ENCODE measurements at regions not wholly inside any gene's neighbourhood (a gene's known extent, or its start where the extent isn't known, plus 50 kb on each side); places are given as distances from the start of the nearest gene placed in this dataset.

DNA sequence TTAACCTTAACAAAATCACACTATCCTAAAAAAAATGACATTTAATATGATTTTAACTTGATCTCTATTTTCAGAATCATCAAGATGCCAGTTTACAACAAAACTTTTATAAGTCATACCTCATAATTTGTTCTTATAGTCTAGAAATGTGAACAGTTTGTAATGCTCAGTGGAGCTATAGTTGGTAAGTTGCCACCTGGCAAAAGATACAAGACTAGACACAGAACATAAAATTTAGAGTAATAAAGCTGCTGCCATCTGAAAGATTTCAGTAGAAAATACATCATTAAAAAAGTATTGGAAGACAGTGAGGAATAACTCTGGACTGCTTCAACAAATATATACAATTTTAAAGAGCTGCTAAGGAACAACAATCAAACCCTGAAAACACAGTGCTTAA lies 233.8 kb downstream of the GABRG2 start:
- ChIA-PET POLR2A (no interaction called here), CTCF (no interaction called here)

DNA sequence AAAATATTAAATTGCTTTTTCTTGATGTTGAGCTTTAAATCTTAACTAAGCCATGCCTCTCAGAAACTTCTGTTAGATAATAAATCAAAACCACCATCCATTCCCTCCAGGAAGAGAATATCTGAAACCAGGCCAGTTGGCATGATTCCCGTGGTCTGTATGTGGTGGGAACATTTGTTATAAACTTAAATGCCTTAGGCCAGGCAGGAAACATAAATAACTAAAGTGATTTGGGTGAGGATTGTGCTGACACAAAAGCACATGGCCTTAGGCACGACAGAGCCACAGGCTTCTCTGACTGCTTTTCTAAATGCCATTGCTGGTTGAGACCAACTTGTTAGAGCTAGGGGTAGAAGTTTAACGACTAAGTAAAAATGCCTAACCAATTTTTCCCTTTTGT lies 255.9 kb downstream of the GABRG2 start:
- POLR2A ChIA-PET, result no interaction called here
- CTCF ChIA-PET, result no interaction called here

DNA sequence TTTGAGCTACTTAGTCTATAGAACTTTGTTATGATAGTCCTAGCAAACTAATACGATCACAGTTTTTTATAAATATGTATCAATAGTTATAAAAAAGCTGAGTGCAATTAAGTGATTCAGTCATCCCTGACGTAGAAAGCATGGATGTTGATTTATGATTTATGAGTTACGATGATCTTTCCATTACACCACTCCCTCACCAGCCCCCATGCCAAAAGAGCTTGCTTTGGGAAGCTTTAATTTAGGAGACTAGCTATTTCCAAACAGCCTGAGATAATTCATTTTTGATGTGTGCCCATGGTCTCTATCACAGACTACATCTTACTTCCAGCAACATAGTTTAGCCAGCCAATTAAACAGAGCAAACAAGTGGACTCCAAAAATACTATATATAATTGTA lies 256.8 kb downstream of the GABRG2 start:
- ChIA-PET POLR2A (no interaction called here), CTCF (no interaction called here)

DNA sequence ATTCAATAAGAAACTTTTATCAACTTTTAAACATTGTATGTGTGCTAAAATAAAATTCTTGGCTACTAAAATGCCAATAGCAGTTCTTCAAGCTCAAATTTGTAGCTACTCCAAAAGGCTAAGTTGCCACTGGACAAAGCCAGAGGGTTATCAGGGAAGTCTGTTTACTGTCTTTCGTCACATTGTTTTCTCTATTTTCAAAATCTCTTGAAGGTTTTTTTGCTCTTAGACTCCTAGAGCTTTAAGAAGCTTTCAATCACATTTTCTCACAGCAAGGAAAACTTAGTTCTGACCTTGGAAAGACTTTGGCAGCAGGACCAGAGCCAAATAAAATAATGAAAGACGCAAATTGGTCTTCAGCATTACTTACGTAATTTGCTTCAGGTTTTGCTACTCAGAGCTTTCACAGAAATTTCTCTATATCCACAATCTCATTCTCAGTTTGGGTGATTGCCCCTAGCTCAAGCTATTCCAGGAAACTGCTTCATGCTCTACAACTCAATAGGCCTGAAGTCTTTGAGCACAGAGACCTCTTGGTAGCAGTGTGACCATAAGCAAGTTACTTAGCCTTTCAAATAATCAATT lies 257.7 kb downstream of the GABRG2 start:
- ChIA-PET CTCF (no interaction called here), POLR2A (no interaction called here)

DNA sequence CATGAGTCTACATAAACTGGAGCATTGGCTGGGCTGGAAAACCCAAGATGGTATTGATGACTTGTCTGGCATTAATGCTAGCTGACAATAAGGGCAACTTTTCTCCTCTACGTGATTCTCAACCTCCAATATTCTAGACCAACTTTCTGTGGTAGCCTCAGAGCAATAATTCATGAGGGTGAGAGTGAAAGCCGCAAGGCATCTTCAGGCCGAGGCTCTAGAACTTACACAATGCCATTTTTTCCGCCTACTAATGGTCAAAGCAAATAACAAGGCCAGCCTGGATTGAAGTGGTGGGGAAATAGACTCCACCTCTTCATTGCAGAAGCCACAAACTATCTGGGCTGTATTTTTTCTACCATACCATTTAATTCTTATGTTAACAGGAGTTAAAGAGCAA lies 267.4 kb downstream of the GABRG2 start:
- ChIA-PET POLR2A (no interaction called here), CTCF (no interaction called here)

DNA sequence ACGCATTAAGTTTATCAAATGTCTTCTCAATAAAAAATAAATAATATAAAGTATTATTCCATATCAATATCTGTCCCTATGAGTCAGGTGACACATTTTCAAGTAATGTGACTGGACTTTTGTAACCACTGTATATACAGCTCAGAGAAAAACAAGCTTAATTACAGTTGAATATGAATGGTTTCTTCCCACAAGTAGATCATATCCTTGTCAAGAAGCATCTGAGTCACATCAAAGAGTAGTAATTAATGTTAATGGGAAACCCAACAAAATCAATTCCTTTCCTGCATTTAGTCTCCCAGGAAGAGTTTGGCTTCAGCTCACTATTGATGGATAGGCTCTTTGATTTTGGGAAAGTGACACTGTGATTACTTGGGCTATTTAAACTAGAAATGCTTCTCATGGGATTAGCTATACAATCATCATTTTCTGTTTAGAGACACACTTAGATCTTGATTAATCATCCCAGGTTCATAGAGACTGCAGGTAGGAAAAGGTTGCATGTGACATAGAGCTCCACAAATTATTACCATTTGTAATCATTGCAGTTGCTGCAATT lies 292.9 kb downstream of the GABRG2 start:
- POLR2A ChIA-PET, result no interaction called here
- CTCF ChIA-PET, result no interaction called here

DNA sequence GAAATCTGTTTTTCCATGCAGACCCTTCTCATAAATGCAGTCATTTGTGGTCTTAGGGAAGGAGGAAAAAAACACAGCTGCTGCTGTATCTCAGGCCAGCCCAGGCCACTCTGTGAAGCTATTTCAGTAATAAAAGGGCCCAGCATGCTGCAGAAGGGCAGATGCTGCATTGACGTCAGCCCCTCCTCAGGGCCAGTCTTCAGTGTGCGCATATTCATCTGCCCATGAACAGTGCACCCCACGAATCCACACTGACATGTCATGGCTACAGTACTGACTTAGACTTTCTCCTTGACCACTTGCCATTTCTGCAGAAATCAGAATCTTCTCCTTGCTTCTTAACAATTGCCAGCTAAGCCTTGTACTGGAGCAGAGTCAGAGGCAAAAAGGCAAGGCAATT lies 304.7 kb downstream of the GABRG2 start:
- ChIA-PET CTCF (no interaction called here), POLR2A (no interaction called here)

DNA sequence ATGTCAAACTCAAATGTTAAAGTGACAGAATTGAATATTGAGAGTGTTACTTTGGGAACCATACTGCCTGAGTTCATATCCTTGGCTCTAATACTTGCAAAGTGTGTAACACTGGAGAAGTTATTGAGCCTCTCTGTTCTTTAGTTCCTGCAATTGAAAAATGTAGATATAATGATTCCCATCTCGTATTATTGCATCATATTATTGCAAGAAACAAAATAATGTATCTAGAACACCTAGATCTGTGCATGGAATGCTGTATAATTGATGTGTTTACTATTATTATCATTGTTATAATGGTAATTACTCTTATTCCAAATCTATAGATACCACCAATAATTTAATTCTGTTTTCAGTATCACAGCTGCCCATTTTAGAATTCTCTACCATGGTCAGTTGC lies 310.3 kb downstream of the GABRG2 start:
- ChIA-PET CTCF (no interaction called here), POLR2A (no interaction called here)

DNA sequence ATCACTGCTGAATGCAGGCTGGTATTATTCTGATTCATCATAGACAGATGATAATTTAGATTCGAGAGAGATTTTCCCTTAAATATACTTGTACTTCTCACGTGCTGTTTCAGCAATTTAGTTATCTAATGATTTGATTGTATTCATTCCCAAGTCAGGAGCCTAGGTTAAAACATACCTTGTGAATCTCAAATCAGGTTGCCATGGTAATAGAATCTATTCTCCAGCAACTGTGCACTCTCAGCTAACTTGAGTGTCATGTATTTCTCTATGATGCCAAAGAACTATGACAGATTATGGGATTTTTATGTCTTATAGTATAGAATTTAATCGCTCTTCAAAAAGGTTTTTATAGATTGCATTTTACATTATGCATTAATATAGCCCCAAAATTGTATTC lies 315.3 kb downstream of the GABRG2 start:
- POLR2A ChIA-PET, result no interaction called here

DNA sequence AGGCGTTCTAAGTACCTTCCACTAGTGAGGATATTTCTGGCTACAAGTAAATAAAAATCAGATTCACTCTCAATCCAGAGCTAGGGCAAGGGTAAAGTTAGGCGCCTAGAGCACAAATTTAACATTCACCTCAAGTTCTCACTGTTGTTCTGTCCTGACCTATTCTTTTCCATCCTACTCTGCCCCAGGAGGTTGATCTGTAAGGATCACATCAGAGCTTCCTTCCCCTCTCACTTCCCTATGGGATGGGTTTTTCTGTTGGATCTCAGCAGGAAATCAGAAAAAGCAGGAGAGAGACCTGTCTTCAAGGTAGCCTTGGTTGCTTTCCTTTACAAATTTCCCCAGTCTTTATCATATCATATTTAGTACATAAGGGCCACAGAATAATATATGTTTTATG lies 316.7 kb downstream of the GABRG2 start:
- CTCF ChIA-PET, result no interaction called here
- POLR2A ChIA-PET, result no interaction called here

More for the DNA sequence above, 315.3 kb downstream of the GABRG2 start:
- CTCF ChIA-PET, result no interaction called here

DNA sequence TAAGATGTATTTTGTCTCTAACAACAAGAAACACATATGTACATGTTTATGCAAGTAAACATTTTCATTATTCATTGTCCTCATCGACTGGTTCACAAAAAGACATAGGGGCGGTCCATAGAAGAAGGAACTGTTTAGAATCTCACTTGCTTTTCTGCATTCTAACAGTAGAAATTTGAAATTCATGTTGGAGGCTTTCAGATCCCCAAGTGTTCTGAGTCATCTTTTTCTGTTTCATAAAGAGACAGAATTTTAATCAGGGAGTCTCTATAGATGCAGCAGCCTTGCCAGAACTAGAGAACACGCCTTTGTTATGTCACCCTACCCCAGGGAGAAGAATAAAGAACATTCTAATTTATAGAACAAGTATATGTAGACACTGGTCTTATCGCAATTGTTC lies 324.3 kb downstream of the GABRG2 start:
- ChIA-PET POLR2A (no interaction called here), CTCF (no interaction called here)

DNA sequence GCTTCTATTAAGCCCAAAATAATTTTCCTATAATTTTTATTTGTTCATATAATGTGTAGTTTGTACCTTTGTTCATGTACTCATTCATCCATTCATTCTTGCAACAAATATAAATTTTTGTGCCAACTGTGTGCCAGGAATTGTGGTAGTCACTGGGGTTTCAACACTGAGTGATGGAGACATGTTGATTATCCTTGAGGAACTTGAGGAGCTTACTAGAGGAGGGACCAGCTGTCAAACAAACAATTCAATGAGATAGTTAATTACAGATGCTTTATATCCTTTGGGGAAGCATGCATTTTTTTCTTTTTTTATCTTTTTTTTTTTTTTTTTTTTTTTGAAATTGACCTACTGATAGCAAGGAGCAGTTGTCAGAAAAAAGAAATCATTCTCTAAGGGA lies 324.8 kb downstream of the GABRG2 start:
- CTCF ChIA-PET, result no interaction called here
- POLR2A ChIA-PET, result no interaction called here

DNA sequence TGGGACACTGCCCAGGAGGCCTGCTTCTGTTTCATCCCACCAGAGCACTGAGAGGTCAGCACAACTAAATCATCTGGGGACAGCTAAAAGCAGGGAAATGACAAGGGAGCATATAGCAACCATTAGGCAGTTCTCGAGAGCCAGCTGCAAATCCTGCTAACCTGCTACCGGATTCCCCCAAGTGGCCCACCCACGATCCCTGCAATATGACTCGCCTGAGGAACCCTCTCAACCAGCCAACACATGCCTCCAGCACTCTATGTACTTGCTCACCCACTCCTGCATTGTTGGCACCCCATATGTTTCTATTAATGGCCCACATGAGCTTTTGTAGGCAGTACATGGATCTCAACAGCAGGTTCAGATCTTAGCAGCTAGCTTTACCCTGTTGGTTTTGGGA lies 326.0 kb downstream of the GABRG2 start:
- POLR2A ChIA-PET, result no interaction called here
- CTCF ChIA-PET, result no interaction called here

DNA sequence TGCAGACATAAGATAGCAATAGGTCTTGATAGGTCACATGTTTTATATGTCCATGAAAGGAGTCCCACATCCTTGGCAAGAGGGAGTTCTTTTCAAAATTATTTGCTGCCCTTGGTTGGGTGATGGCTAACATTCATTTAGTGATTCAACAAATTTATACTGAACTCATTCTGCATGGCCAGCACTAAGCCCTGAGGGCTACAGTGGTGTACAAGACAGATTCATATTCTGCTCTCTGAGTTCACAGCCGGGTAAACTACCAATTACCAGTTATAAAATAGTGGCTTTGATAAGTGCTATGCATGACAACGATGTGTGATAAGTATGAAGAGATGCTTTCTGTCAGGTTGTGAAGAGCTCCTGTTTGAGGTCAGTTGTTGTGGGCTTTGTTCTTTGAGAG lies 340.0 kb downstream of the GABRG2 start:
- ChIA-PET POLR2A (no interaction called here), CTCF (no interaction called here)

DNA sequence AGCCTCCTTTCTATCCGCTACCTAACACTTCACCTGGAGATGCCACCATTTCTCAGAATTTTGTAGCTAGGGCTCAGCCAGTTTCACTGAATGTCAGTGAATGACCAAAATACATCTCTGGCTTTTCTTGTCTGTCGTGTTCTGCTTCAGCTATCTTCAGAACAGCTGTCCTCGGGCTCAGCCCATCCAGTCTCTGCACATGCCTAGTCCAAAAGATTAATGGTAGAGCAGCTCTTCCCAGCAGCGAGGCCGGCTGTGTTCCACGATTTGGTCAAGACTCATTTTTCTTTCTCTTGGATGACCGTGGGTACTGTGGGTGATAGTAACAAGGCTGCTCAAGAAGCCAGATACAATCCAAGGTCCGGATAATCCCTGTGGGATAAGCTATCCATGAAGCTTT lies 342.8 kb downstream of the GABRG2 start:
- ChIA-PET POLR2A (no interaction called here), CTCF (no interaction called here)

DNA sequence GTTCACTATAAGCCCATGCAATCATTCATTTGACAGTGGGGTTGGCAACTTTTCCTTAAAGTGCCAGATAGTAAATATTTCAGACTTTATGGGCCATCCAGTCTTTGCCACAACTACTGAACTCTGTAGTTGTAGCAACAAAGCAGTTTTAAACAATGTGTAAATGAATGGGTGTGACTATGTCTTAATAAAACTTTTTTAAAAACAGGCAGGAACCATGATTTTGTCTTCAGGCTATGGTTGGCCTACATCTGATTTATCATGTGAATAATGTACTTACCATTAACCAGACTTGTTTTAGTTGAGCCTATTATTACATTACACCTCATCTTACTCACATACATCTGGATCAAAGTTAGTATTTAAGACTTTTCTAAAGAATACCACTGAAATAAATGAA lies 361.6 kb downstream of the GABRG2 start:
- ChIA-PET POLR2A (no interaction called here), CTCF (no interaction called here)

DNA sequence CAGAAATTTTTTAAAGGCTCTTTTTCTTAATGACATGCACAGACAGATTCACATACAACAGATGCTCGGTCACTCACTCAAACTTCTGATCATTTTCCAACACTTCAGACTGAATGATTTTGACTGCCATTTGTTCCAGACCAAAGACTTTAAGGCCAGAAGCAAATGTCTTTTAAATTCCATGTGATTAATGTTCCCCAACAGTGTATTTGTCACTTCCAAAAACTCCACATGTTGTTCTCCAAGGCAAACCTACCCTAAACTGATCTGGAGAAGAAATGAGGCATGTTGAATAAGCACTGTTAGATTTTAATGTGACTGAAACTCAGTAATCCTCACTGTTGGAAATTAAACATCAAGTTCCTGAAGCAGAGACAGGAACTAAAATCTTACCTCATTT lies 366.7 kb downstream of the GABRG2 start:
- ChIA-PET POLR2A (no interaction called here), CTCF (no interaction called here)

DNA sequence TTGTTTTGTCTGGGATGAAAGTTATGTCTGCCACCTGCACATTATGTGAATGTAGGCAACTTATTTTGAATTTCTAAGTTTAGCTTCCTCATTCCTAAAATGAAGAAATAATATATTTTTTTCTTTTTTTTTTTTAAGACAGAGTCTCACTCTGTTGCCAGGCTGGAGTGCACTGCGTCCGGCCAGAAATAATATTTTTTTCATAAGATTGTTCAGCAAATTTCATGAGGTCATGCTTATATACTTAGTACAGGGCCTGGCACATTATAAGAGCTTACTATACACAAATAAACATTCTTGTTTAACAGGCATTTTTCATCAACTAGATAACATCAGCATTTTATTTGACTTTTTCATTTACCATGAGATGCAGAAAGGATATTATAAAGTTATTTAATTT lies 368.5 kb downstream of the GABRG2 start:
- CTCF ChIA-PET, result no interaction called here
- POLR2A ChIA-PET, result no interaction called here

DNA sequence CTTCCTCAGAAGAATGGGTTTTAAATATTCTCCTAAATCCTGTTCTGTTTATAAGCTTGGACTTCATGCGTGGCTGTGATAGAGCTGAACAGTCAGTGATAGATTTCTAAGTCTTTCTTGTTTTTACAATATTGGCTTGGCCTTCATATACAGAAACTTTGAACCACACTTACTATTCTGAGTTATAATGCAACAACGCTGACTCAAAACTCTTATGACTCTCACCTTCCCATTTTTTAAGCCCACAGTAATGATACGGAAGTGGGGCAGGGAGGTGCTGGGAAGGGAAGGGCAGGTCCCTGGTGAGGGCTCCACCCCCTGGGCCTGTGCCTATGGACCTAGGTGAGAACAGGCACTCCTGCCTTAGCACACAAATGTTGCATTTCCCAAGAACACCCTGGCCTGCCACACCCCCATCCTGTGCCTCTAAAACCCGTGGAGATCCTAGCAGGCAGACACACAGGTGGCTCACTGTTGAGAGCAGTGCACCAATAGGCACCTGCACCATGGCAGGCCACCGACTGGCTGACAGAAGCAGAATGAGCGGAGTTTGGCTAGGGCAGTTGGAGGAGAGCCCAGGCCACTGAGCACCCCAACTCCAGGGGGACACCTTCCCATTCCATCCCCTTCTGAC lies 376.7 kb downstream of the GABRG2 start:
- ChIA-PET POLR2A (no interaction called here), CTCF (no interaction called here)

DNA sequence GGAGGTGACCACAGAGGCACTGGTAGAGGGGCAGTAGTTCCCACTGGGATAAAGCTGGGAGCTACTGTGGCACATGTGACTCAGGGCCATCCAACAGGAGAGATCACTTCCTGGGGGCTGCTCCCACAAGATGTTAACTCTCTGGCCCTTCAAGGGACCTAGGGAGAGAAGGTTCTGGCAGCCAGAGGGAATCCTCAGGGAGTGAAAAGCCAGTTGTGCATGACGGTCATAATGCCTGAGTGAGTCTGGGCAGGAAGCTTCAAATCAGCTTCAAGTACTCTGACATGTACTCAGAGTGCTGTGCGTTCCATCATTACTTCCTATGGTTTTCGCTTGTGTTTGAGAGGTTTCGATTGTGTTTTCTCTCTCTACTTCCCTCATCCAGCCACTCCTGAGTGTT lies 388.5 kb downstream of the GABRG2 start:
- ChIA-PET CTCF (no interaction called here), POLR2A (no interaction called here)

DNA sequence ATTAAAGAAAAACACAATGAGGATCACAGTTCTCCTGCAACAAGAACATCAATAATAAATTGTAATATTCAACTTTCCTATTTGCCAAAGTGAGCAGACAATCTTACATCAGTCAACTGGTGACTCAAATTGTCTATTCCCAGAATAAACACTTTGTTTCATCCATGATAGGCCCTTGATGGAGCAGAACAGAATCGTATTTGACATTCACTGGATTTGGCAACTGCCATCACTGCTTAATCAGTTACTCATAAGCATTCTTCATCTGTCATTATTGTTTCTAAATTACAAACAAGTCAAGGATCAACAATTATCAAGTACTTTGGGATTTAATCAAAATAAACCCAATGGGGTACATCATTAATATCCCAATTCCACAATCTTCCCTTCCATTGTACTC lies 398.4 kb downstream of the GABRG2 start:
- ChIA-PET CTCF (no interaction called here), POLR2A (no interaction called here)

DNA sequence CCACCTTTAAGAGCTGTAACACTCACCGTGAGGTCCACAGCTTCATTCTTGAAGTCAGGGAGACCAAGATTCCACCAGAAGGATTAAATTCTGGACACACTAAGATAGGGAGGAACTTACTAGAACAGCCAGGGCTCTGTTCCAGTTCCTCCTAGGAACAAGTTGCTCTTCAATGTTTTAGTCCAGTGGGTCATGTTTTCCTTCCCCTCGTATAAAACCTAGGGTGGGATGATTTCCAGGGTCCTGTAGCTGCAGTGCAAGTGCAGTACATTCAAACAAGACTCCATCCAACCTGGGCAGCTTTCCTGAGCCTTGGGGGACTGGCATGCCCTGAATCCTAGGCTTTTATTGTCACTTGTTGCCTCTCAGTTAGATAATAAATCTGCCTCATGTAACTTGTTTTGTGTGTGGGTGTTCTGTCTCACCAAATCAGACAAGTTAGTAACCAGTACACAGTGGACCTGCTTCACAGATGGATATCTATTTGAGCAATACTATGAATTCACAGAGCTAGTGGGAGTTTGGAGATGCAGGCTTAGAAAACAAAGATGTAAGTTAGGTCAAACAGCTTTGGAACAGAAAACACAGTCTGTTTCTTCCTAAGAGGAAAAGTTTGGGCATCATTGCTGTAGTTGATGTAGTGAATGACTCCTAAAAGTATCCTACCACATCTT lies 405.6 kb downstream of the GABRG2 start:
- POLR2A ChIA-PET, result no interaction called here
- CTCF ChIA-PET, result no interaction called here

All from activated CD8-positive, alpha-beta memory T cell treated with anti-CD3 and anti-CD28 coated beads for 36 hours (primary cell).